Endothelial cell of umbilical vein (primary cell): ENCODE measurements at regions not wholly inside any gene's neighbourhood (a gene's known extent, or its start where the extent isn't known, plus 50 kb on each side); places are given as distances from the start of the nearest gene placed in this dataset.

ENCODE experiments used
- BruUV-seq: library from RNA; stranded (reverse); fragments of 400-500 nt; replicated peaks from 2 replicates; lab custom pipeline; 2021; lab: Mats Ljungman, UMichigan
- CTCF ChIA-PET: fragments of 300-600, 350-600 bp; sonication (Branson Sonifier 250); formaldehyde crosslinking; loops from one replicate; lab custom pipeline; 2021; ENCODE audit warnings: antibody characterized with exemption, inconsistent platforms; lab: Charles Lee
- POLR2A ChIA-PET: fragments of 300-600, 350-600 bp; sonication (Branson Sonifier 250); formaldehyde crosslinking; loops from one replicate; lab custom pipeline; 2021; ENCODE audit warnings: antibody characterized with exemption, inconsistent platforms; lab: Charles Lee
- DNase-seq: peaks from one replicate; pipeline ENCODE4 v3.0.0-alpha.2; 2011; ENCODE audit warnings: low read depth, low spot score
- FAIRE-seq: peaks from 2 replicates; lab custom pipeline; 2011; peaks lifted over from hg19 to GRCh38; lab: Jason Lieb, UNC
- H2AFZ ChIP-seq: 2 replicates; pipeline ENCODE4 v1.6.0; 2012; ENCODE audit warnings: low read depth, low read length, control low read depth, inconsistent platforms
- H3K27ac ChIP-seq: 2 replicates; pipeline ENCODE4 v1.5.1; 2011; ENCODE audit warnings: low read depth, mild to moderate bottlenecking, control low read depth, low read length, moderate library complexity; ENCODE audit not compliant: insufficient read depth
- H3K27me3 ChIP-seq, 2 experiments: 2 replicates each; pipeline versions ENCODE4 v1.6.0 to v1.6.1; 2011; ENCODE audit warnings: low read length in 2 of 2, mixed read lengths in 1 of 2; ENCODE audit not compliant: control insufficient read depth in 2 of 2, insufficient read depth in 2 of 2
- H3K36me3 ChIP-seq, 2 experiments: 2 replicates in 1 of 2; 3 replicates in 1 of 2; pipeline ENCODE4 v1.5.1; 2011; ENCODE audit warnings: low read length in 2 of 2, mild to moderate bottlenecking in 1 of 2, moderate library complexity in 1 of 2; ENCODE audit not compliant: control insufficient read depth in 2 of 2, insufficient read depth in 2 of 2; ENCODE audit errors: extremely low read depth in 1 of 2
- H3K4me1 ChIP-seq: 3 replicates; pipeline ENCODE4 v1.5.1; 2011; ENCODE audit warnings: mild to moderate bottlenecking, low read length; ENCODE audit not compliant: control insufficient read depth, insufficient read depth; ENCODE audit errors: extremely low read depth
- H3K4me2 ChIP-seq: 2 replicates; pipeline ENCODE4 v1.6.1; 2011; ENCODE audit warnings: low read length, control low read depth, mixed read lengths; ENCODE audit not compliant: insufficient read depth
- H3K4me3 ChIP-seq, 3 experiments: fragments of 200-600 bp in 1 of 3; sonication (generic), shearing (Covaris generic) in 1 of 3; replicated peaks in 1 of 3; 2 replicates each; pipeline ENCODE4 v1.5.1; 2011 to 2016; ENCODE audit warnings: control low read depth in 3 of 3, low read length in 3 of 3, mild to moderate bottlenecking in 2 of 3, inconsistent platforms in 1 of 3, low read depth in 1 of 3, moderate library complexity in 1 of 3; ENCODE audit not compliant: insufficient read depth in 1 of 3
- H3K79me2 ChIP-seq: 2 replicates; pipeline ENCODE4 v1.6.0; 2012; ENCODE audit warnings: low read length, inconsistent platforms; ENCODE audit not compliant: control insufficient read depth, insufficient read depth
- H3K9ac ChIP-seq: replicated peaks from 2 replicates; pipeline ENCODE3; 2011; ENCODE audit warnings: low read length, control low read depth; ENCODE audit not compliant: insufficient read depth; ENCODE audit errors: extremely low read depth
- H3K9me1 ChIP-seq: replicated peaks from 3 replicates; pipeline ENCODE4 v1.6.0; 2011; ENCODE audit warnings: mild to moderate bottlenecking, low read length; ENCODE audit not compliant: control insufficient read depth, insufficient read depth; ENCODE audit errors: extremely low read depth
- H3K9me3 ChIP-seq: replicated peaks from 2 replicates; pipeline ENCODE4 v1.5.1; 2012; ENCODE audit warnings: low read length, inconsistent platforms; ENCODE audit not compliant: control insufficient read depth, insufficient read depth
- H4K20me1 ChIP-seq: replicated peaks from 2 replicates; pipeline ENCODE3; 2011; ENCODE audit warnings: mild to moderate bottlenecking, low read length; ENCODE audit not compliant: control insufficient read depth, insufficient read depth; ENCODE audit errors: extremely low read depth
- EZH2 ChIP-seq: IDR thresholded peaks from 2 replicates; pipeline ENCODE4 v1.6.1; 2012; ENCODE audit warnings: borderline replicate concordance, low read depth, mild to moderate bottlenecking, moderate library complexity, low read length, inconsistent platforms; ENCODE audit not compliant: severe bottlenecking
- FOS ChIP-seq: IDR thresholded peaks from 2 replicates; pipeline ENCODE4 v1.6.1; 2011; ENCODE audit warnings: mild to moderate bottlenecking, low read length, moderate library complexity, borderline replicate concordance; ENCODE audit not compliant: insufficient read depth
- GATA2 ChIP-seq: IDR thresholded peaks from 2 replicates; pipeline ENCODE4 v1.7.0; 2011; ENCODE audit warnings: low read depth, mild to moderate bottlenecking, moderate library complexity, mixed read lengths, low read length; ENCODE audit not compliant: insufficient read length, insufficient read depth
- JUN ChIP-seq: IDR thresholded peaks from 2 replicates; pipeline ENCODE4 v1.6.1; 2011; ENCODE audit warnings: borderline replicate concordance, low read depth; ENCODE audit not compliant: insufficient read length, insufficient read depth
- MAX ChIP-seq: IDR thresholded peaks from 2 replicates; pipeline ENCODE4 v1.6.1; 2011; ENCODE audit not compliant: insufficient read depth, insufficient read length
- MYC ChIP-seq: IDR thresholded peaks from one replicate; pipeline ENCODE4 v1.6.1; 2011; ENCODE audit warnings: mild to moderate bottlenecking, low read depth, low read length
- POLR2A ChIP-seq: IDR thresholded peaks from 2 replicates; pipeline ENCODE4 v1.6.1; 2012; ENCODE audit warnings: low read depth, mild to moderate bottlenecking, control low read depth, low read length
- POLR2AphosphoS5 ChIP-seq: IDR thresholded peaks from 2 replicates; pipeline ENCODE4 v1.6.1; 2012; ENCODE audit warnings: low read depth, mild to moderate bottlenecking, control low read depth, low read length, moderate library complexity; ENCODE audit not compliant: insufficient read depth
- dilution Hi-C: fragments of 300-500 bp; cut with MboI; formaldehyde crosslinking; loops from one replicate; pipeline ENCODE4 v1.15.0; 2019; ENCODE audit warnings: low sequenced_read_pairs; ENCODE audit not compliant: extremely low pct_ligation_motif_present
- intact Hi-C: fragments of 100-400 bp; cut with micrococcal nuclease; formaldehyde crosslinking; loops from one replicate; pipeline ENCODE4 v1.10.0; 2022
- TF ChIP-seq, protein P1 (sequence below), 2 donors: IDR thresholded peaks; 1 replicate in 1 of 2; 2 replicates in 1 of 2; pipeline ENCODE4 v1.5.1; 2011; ENCODE audit warnings: low read length in 2 of 2, mild to moderate bottlenecking in 2 of 2, moderate library complexity in 2 of 2, control low read depth in 1 of 2, inconsistent platforms in 1 of 2, low read depth in 1 of 2; ENCODE audit not compliant: insufficient read depth in 1 of 2; ENCODE audit errors: extremely low read depth in 1 of 2

DNA sequence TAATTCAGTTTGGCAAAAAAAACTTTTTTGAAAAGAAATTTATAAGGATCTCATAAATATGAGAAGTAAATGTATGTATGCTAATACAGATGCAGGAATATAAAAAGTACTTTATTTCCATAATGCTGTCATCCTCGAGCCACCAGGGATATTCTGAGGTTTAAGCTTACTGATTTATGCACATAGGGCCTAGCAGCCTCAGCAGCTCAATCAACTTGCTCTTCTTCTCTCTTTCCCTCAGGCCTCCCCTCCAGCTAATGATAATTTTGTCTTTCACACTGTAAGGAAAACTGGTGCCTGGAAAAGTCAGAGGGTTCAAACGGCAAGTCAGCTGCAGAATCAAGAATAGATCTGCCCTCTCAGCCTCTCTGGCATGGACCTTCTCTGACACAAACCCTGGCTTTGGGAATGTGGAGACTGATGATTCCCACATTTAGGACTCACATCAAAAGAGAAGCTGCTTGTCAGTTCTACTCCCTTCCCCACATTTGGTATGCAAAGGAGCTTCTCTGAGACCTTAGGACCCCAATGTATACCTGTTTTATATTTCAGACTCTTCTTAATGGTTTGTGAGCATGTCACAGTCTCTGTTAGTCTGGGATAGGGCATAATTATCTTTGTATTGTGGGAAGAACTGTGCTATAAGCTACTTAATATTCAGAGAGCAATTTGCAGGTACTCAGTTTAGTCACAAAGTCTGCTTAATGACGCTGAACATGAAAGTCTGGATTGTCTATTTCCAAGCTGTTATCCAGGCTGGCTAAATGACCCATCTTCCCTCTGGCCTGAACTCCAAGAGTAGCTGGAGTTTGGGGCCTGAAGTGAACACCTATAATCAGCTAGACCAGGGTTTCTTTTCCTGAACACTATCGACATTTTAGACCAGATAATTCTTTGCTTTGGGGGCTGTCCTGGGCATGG is 52.1 kb upstream of the DIPK1A start:
- Histone ChIP-seq H3K4me1 (peaks cover 23% of the 10 kb centered on the region), H3K4me2 (no peak overlapping the region), H3K4me3 (no peak overlapping the region), H4K20me1 (no peaks in the 10 kb centered on the region), H3K27ac (no peak overlapping the region), H3K9me1 (no peaks in the 10 kb centered on the region), H3K27me3 (peaks cover 2 to 3% of the 10 kb centered on the region in 2 experiments), H3K36me3 (no peaks in the 10 kb centered on the region), H3K9ac (no peak overlapping the region), H2AFZ (no peak overlapping the region), H3K9me3 (no peaks in the 10 kb centered on the region), H3K79me2 (no peaks in the 10 kb centered on the region)
- TF ChIP-seq MAX (no peak), POLR2A (no peak), GATA2 (no peak), JUN (no peak), POLR2AphosphoS5 (no peak), MYC (no peak), FOS (no peak), EZH2 (no peak)
- TF ChIP-seq, protein P1, sequence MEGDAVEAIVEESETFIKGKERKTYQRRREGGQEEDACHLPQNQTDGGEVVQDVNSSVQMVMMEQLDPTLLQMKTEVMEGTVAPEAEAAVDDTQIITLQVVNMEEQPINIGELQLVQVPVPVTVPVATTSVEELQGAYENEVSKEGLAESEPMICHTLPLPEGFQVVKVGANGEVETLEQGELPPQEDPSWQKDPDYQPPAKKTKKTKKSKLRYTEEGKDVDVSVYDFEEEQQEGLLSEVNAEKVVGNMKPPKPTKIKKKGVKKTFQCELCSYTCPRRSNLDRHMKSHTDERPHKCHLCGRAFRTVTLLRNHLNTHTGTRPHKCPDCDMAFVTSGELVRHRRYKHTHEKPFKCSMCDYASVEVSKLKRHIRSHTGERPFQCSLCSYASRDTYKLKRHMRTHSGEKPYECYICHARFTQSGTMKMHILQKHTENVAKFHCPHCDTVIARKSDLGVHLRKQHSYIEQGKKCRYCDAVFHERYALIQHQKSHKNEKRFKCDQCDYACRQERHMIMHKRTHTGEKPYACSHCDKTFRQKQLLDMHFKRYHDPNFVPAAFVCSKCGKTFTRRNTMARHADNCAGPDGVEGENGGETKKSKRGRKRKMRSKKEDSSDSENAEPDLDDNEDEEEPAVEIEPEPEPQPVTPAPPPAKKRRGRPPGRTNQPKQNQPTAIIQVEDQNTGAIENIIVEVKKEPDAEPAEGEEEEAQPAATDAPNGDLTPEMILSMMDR (IDR thresholded peaks at IDR 0.05; ENCODE audit: extremely low read depth in 1 of 2, insufficient read depth in 1 of 2, low read depth in 1 of 2, low read length in 2 of 2) = no peak
- no TSS peak for BruUV-seq
- POLR2A ChIA-PET = no interaction called here
- FAIRE-seq (peak; percentile 28), DNase-seq (no peak)
- CTCF ChIA-PET = interaction anchor here (1.4 to 2.0 kb wide), 4 partner anchors 9 to 19 kb away, joined by 4 to 6 read pairs (median 6); no protein-coding TSS in a partner anchor
- intact Hi-C loops = no loop called here
- dilution Hi-C loops = no loop called here
